ENCODE measurements at regions not wholly inside any gene's neighbourhood (a gene's known extent, or its start where the extent isn't known, plus 50 kb on each side); places are given as distances from the start of the nearest gene placed in this dataset.

GRCh38 chr3:34016925-34017587, 218.6 kb downstream of the PDCD6IP start:
- no peaks in the 10 kb centered on the region for H3K4me1 ChIP-seq
- no peak for TF ChIP-seq POLR2A (IDR thresholded peaks at IDR 0.05)
- TF ChIP-seq CTCF (IDR thresholded peaks at IDR 0.05): no peak
- intact Hi-C loops (cut with DNase I; ENCODE audit: low total_unique reads): no loop called here
- no peaks in the 10 kb centered on the region for H3K36me3 ChIP-seq (ENCODE audit: low read depth, missing control alignments)
- WGBS, 2 donors: 77 to 81% methylated on average over 6 of the region's 6 CpGs
- H3K4me3 ChIP-seq: no peak overlapping the region
- DNase-seq: no peak
- H3K27ac ChIP-seq: no peak overlapping the region
- H3K9me3 ChIP-seq: no peaks in the 10 kb centered on the region
- no peaks in the 10 kb centered on the region for H3K27me3 ChIP-seq

GRCh38 chr3:34017757-34018156, 219.3 kb downstream of the PDCD6IP start:
- DNase-seq: no peak
- Histone ChIP-seq H3K36me3 (ENCODE audit: low read depth, missing control alignments) (no peaks in the 10 kb centered on the region), H3K27me3 (no peaks in the 10 kb centered on the region), H3K4me3 (no peak overlapping the region), H3K4me1 (no peaks in the 10 kb centered on the region), H3K27ac (no peak overlapping the region), H3K9me3 (no peaks in the 10 kb centered on the region)
- intact Hi-C loops (cut with DNase I; ENCODE audit: low total_unique reads): no loop called here
- no peak for TF ChIP-seq POLR2A (IDR thresholded peaks at IDR 0.05)
- no peak for TF ChIP-seq CTCF (IDR thresholded peaks at IDR 0.05)

- Histone ChIP-seq H3K9me3 (no peaks in the 10 kb centered on the region), H3K4me3 (no peak overlapping the region), H3K4me1 (no peaks in the 10 kb centered on the region), H3K36me3 (ENCODE audit: low read depth, missing control alignments) (no peaks in the 10 kb centered on the region), H3K27ac (no peak overlapping the region), H3K27me3 (no peaks in the 10 kb centered on the region)
- WGBS, 2 donors: 41 to 85% methylated on average over 2 of the region's 2 CpGs
- TF ChIP-seq CTCF (IDR thresholded peaks at IDR 0.05) (no peak), POLR2A (IDR thresholded peaks at IDR 0.05) (no peak)
- intact Hi-C loops (cut with DNase I; ENCODE audit: low total_unique reads): no loop called here
- no peak for DNase-seq
Measured at GRCh38 chr3:34019158-34019557, 220.7 kb downstream of the PDCD6IP start.

GRCh38 chr3:34020170-34020569, 221.7 kb downstream of the PDCD6IP start:
- Histone ChIP-seq H3K4me1 (no peaks in the 10 kb centered on the region), H3K4me3 (no peak overlapping the region), H3K36me3 (ENCODE audit: low read depth, missing control alignments) (no peaks in the 10 kb centered on the region), H3K9me3 (no peaks in the 10 kb centered on the region), H3K27me3 (no peaks in the 10 kb centered on the region), H3K27ac (no peak overlapping the region)
- intact Hi-C loops (cut with DNase I; ENCODE audit: low total_unique reads): no loop called here
- TF ChIP-seq POLR2A (IDR thresholded peaks at IDR 0.05) (no peak), CTCF (IDR thresholded peaks at IDR 0.05) (no peak)
- no peak for DNase-seq
